Activated T-cell treated with anti-CD3 and anti-CD28 coated beads, Interleukin-2, amount 50 U/mL, for 72 hours (primary cell): ENCODE measurements at regions not wholly inside any gene's neighbourhood (a gene's known extent, or its start where the extent isn't known, plus 50 kb on each side); places are given as distances from the start of the nearest gene placed in this dataset.
A peak's percentile ranks its signal among the peaks of the same experiment; 100 is the strongest.

Experiments used
- ATAC-seq, 2 donors: fragments of 150-1000 bp; cut with Tn5 transposase; replicated peaks in 1 of 2; 2 replicates each; pipeline ENCODE4 v1.10.0; 2021; ENCODE audit warnings: moderate library complexity in 2 of 2, mild to moderate bottlenecking in 1 of 2
- DNase-seq, 2 donors: peaks; one replicate each; pipeline ENCODE4 v3.0.0; 2021 to 2022; ENCODE audit warnings: mixed read lengths in 1 of 2
- H3K27ac Mint-ChIP-seq: one replicate; pipeline ENCODE4 v1.8.0; 2022; ENCODE audit warnings: mild to moderate bottlenecking, moderate library complexity, mixed read lengths
- H3K27me3 Mint-ChIP-seq: one replicate; pipeline ENCODE4 v1.8.0; 2022; ENCODE audit warnings: low read depth, mixed read lengths
- H3K36me3 Mint-ChIP-seq, 2 donors: one replicate each; pipeline ENCODE4 v1.8.0; 2022; ENCODE audit warnings: mixed read lengths in 2 of 2, mild to moderate bottlenecking in 1 of 2; ENCODE audit not compliant: insufficient read depth in 2 of 2
- H3K4me1 Mint-ChIP-seq: one replicate; pipeline ENCODE4 v1.8.0; 2022; ENCODE audit warnings: low read depth, mixed read lengths
- H3K4me3 Mint-ChIP-seq, 2 donors: one replicate each; pipeline ENCODE4 v1.8.0; 2022; ENCODE audit warnings: mild to moderate bottlenecking in 2 of 2, mixed read lengths in 2 of 2, moderate library complexity in 2 of 2
- H3K9me3 Mint-ChIP-seq, 2 donors: one replicate each; pipeline ENCODE4 v1.8.0; 2022; ENCODE audit warnings: mixed read lengths in 2 of 2

DNA sequence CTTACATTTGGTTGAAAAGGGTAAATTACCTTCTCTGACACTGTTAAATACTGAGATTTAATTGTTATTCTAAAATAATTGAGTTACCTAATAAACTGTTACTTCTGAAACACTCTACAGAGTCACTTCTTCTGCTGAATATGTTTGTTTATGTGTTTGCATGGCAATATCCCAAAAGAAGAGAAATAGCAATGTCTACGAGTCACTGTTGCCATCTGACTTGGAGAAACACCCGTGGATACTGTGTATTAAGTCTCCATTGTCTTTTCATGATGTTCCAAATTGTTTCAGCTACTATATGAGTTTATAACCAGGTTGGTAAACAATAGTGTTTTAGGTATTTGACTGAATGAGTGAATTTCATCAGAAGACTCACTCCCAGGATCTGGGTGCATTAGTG, 754.2 kb upstream of the ID2 start:
- DNase-seq (no peak), ATAC-seq (no peak)
- no peak overlapping the region for H3K4me3 Mint-ChIP-seq
- no peak overlapping the region for H3K27ac Mint-ChIP-seq
- no peaks in the 10 kb centered on the region for H3K27me3 Mint-ChIP-seq
- peaks cover 17 to 27% of the 10 kb centered on the region in 2 donors for H3K36me3 Mint-ChIP-seq
- H3K9me3 Mint-ChIP-seq, result peaks cover 6 to 13% of the 10 kb centered on the region in 2 donors
- H3K4me1 Mint-ChIP-seq, result peaks cover 45% of the 10 kb centered on the region

DNA sequence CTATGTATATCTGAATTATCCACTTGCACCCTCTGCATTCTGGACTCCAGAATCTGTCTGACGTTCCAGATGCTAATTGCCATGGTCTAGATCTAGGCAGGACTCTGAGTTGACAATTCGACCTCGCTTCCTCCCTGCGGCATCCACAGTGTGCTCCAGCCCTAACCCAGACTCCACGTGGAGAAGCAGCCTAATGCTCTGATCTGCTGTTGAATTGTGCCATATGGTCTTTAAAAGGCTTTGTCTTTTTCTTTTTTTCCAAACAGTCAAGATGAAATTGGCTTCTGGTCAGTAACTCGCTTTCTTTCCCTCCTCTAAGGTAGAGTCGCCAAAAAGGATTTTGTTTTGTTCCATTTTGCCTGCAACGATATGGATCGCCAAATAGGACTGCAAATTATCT, 752.6 kb upstream of the ID2 start:
- Mint-ChIP-seq H3K27ac (no peak overlapping the region), H3K27me3 (no peaks in the 10 kb centered on the region), H3K36me3 (peaks cover 21 to 32% of the 10 kb centered on the region in 2 donors), H3K9me3 (peaks cover 13 to 18% of the 10 kb centered on the region in 2 donors), H3K4me1 (peaks cover 53% of the 10 kb centered on the region), H3K4me3 (no peak overlapping the region)
- no peak for ATAC-seq
- DNase-seq, result no peak

DNA sequence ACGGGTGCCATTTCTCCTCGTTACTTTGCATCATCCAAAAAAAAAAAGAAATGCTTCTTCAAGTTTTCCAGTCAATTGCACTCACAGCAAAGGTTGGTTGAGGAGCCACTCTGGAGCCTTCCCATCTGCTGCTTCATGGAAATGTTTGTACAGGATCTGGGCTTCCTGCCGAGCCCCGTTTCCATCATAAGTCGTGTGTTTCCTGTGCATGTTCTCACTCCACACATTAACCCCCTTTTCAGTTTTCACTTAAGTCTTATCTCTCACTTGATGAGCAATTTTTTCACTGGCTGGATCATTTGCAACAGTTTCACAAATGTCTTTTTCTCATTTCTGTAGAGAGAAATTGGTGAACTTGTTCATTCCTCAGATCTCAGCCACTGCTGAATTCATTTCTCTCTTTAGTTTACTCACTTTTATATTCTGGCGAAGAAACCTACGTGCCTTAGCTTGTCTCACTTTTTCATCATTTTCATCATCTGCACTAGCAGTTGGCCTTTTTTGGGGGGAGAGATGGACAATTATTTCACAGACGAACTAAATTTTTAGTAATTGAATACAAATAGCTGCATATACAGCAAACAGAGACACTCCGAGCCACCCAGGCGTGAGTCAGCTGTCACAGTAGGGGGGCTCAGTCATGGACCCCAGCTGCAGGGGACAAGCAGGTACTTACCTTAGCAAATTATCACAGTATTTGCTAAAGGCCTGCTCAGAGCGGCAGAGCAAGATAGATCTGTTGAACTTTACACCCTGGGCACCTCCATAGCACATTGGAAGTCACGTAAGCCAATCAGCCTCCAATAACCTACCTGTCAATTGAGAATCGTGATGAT, 750.8 kb upstream of the ID2 start:
- H3K27ac Mint-ChIP-seq, result peak overlapping the region; percentile 92
- peak overlapping the region; percentile 38 to 64 for H3K4me3 Mint-ChIP-seq
- peaks cover 27 to 40% of the 10 kb centered on the region in 2 donors for H3K36me3 Mint-ChIP-seq
- DNase-seq (peak; percentile 44 to 46), ATAC-seq (peak; percentile 82 to 87)
- H3K27me3 Mint-ChIP-seq, result no peaks in the 10 kb centered on the region
- H3K4me1 Mint-ChIP-seq, result peaks cover 53% of the 10 kb centered on the region
- peaks cover 16 to 20% of the 10 kb centered on the region in 2 donors for H3K9me3 Mint-ChIP-seq

DNA sequence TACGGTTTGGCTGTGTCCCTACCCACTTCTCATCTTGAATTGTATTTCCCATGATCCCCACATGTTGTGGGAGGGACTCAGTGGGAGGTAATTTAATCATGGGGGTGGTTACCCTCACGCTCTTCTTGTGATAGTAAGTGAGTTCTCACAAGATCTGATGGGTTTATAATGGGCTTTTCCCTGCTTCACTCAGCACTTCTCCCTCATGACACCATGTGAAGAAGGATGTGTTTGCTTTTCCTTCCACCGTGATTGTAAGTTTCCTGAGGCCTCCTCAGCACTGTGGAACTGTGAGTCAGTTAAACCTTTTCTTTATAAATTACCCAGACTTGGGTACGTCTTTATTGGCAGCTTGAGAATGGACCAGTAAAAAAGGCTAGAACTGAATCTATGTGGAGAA, 750.0 kb upstream of the ID2 start:
- H3K4me1 Mint-ChIP-seq, result peaks cover 53% of the 10 kb centered on the region
- peaks cover 5% of the 10 kb centered on the region for H3K27me3 Mint-ChIP-seq
- H3K9me3 Mint-ChIP-seq, result peaks cover 16 to 20% of the 10 kb centered on the region in 2 donors
- peaks cover 27 to 40% of the 10 kb centered on the region in 2 donors for H3K36me3 Mint-ChIP-seq
- ATAC-seq (peak in 1 of 2 donors; percentile 20), DNase-seq (peak in 1 of 2 donors; percentile 19)
- H3K4me3 Mint-ChIP-seq, result peak overlapping the region; percentile 37 to 44
- H3K27ac Mint-ChIP-seq, result peak overlapping the region; percentile 92

DNA sequence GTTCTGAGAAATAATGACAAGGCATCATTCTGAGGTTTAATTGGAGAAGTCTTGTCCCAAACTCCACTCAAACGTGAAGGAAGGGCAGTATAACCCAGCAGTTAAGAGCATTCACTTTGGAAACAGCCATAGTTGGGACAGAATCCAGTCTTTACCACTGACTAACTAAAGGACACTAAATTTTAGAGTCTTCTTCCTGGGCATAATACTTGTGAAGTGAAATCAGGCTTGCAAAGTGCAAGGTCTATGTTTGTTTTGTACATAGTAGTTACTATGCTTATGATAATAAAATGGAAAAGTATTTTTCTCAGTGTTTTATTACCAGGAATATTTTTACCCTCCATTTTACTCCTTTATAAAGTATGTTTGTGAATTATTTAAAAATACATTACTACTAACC, 748.2 kb upstream of the ID2 start:
- Mint-ChIP-seq H3K27ac (peak overlapping the region; percentile 24), H3K9me3 (peaks cover 19 to 20% of the 10 kb centered on the region in 2 donors), H3K36me3 (peaks cover 28 to 43% of the 10 kb centered on the region in 2 donors), H3K4me3 (peak overlapping the region in 1 of 2 donors; percentile 58), H3K4me1 (peaks cover 54% of the 10 kb centered on the region), H3K27me3 (peaks cover 5% of the 10 kb centered on the region)
- ATAC-seq (no peak), DNase-seq (no peak)

DNA sequence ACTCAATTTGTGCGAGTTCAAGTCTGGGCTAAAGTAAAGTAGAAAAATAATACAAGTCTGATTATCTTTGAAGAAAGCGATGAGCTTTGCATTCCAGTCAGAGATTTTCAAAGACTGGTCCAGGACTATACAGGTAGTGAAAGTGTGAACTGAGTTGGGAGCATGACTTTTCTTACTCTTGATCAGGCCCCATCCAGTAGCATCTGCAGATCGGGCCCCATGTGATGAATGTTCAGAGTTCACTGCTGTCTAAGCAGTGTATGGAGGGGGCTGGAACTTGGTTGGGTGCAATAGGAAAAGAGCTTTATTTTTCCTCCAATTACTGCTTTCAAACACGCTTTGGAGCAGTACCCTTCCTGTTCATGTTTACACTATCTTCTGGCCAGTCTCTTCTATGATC, 747.4 kb upstream of the ID2 start:
- Mint-ChIP-seq H3K4me1 (peaks cover 53% of the 10 kb centered on the region), H3K27ac (no peak overlapping the region), H3K9me3 (peaks cover 21 to 22% of the 10 kb centered on the region in 2 donors), H3K4me3 (no peak overlapping the region), H3K27me3 (peaks cover 5% of the 10 kb centered on the region), H3K36me3 (peaks cover 28 to 40% of the 10 kb centered on the region in 2 donors)
- no peak for ATAC-seq
- DNase-seq, result no peak

DNA sequence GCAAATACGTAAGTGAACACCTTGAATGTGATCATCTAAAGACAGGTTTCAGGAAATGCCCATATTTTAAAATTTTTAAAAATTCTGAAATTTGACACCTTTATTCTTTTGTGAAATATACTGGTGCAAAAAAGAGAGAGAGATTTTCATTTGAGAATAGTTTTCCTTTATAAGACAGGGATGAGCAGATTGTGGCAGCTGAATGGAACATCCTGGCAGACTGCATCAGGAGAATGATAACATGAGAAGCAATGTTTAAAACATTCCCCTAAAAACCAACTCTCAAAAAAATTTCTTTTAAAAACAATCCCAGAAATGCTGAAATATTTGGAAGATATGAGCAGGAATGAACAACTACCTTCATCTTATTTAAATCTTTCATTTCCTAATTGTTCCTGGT, 744.8 kb upstream of the ID2 start:
- H3K4me3 Mint-ChIP-seq, result no peak overlapping the region
- no peak overlapping the region for H3K27ac Mint-ChIP-seq
- peaks cover 23 to 38% of the 10 kb centered on the region in 2 donors for H3K36me3 Mint-ChIP-seq
- no peak for DNase-seq
- H3K9me3 Mint-ChIP-seq, result peaks cover 17 to 21% of the 10 kb centered on the region in 2 donors
- no peak for ATAC-seq
- peaks cover 52% of the 10 kb centered on the region for H3K4me1 Mint-ChIP-seq
- H3K27me3 Mint-ChIP-seq, result peaks cover 5% of the 10 kb centered on the region

DNA sequence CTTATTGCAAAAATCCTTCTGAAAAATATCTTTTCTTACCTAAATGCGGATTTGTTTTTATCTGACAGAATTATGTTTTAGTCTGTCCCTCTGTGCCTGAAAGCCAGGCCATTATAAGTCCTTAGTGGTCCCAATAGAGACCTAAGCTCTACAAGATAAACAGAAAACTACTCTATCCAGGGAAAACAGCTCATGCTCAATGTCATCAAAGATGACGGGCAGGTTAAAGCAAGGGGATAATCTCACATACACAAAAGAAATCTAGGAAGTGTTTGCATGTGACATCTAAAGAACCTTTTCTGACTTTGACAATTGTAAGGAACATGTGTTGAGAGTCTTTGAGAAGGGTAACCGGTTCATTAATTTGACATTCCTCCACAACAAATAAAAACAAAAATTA, 741.1 kb upstream of the ID2 start:
- no peak overlapping the region for H3K27ac Mint-ChIP-seq
- ATAC-seq (no peak), DNase-seq (no peak)
- H3K36me3 Mint-ChIP-seq, result peaks cover 8 to 16% of the 10 kb centered on the region in 2 donors
- H3K4me3 Mint-ChIP-seq, result no peak overlapping the region
- peaks cover 38% of the 10 kb centered on the region for H3K4me1 Mint-ChIP-seq
- peaks cover 5% of the 10 kb centered on the region for H3K27me3 Mint-ChIP-seq
- peaks cover 7 to 8% of the 10 kb centered on the region in 2 donors for H3K9me3 Mint-ChIP-seq

DNA sequence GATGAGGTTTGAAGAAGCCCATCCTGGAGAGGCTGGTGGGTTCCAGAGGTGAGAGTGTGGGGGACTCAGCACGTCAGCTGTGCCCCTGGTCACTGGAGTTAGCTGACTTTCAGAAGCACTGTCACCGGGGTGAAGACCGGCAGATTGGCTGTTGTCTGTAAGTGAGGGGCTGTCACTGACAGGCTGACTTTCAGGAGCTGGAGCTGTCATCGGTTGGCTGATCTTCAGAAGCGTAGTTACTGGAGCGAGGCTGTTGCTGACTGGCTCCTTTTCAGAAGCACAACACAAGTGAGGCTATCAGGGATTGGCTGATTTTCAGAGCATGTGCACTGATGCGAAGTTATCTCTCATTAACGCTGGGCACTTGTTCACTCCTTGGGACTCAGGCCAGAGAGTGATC, 738.4 kb upstream of the ID2 start:
- peaks cover 8 to 16% of the 10 kb centered on the region in 2 donors for H3K36me3 Mint-ChIP-seq
- H3K4me3 Mint-ChIP-seq, result no peak overlapping the region
- ATAC-seq, result no peak
- peaks cover 5 to 6% of the 10 kb centered on the region in 2 donors for H3K9me3 Mint-ChIP-seq
- H3K4me1 Mint-ChIP-seq, result peaks cover 29% of the 10 kb centered on the region
- no peak overlapping the region for H3K27ac Mint-ChIP-seq
- DNase-seq, result no peak
- no peaks in the 10 kb centered on the region for H3K27me3 Mint-ChIP-seq

DNA sequence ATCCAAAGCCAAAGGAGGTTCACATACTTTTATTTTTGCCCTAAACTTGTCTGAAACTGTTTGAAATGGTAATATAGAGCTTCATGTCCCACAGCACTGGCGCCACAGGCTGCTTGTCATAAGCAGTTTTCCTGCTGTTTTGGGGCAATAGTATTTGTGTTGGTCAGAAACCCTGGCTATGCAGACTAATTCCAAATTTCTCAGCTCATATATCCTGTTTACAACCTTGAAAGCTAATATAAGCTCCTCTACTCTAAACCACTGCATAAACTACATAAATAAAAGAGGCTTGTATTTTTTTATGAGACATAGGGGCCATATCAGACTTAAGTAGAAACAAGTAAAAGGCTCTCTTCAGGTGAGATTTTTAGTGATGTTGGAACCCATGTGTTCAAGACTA, 736.8 kb upstream of the ID2 start:
- H3K4me1 Mint-ChIP-seq, result peaks cover 16% of the 10 kb centered on the region
- ATAC-seq (no peak), DNase-seq (no peak)
- no peak overlapping the region for H3K27ac Mint-ChIP-seq
- H3K9me3 Mint-ChIP-seq, result no peaks in the 10 kb centered on the region
- H3K36me3 Mint-ChIP-seq, result peaks cover 0 to 8% of the 10 kb centered on the region in 2 donors
- no peaks in the 10 kb centered on the region for H3K27me3 Mint-ChIP-seq
- H3K4me3 Mint-ChIP-seq, result no peak overlapping the region

DNA sequence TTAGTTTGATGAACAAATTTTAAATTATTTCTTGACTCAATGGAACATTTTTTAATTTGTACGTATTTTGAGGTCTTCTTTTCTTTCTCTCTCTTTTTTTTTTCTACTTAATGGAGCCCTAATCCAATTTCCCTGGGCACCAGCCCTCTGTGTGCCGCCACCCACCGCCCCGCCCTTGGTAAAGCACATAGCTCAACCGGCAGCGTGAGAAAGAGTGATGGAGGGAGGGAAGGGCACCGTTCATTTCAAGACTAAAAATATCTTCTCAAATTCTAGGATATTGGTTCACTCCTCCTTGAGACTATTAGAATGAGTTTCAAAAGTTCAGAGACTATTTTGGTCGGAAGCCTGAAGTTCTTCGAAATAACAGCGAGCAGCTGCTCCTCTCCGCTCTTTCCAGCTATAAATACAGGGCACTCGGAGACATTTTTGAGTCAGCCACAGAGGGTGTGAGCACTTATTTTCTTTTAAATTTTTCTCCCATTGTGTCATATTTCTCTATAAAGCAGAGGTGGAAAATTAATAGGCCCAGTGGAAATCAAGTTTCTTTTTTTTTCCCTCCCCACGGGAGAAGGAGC, 731.7 kb upstream of the ID2 start:
- ATAC-seq (no peak), DNase-seq (no peak)
- Mint-ChIP-seq H3K36me3 (no peaks in the 10 kb centered on the region), H3K27ac (no peak overlapping the region), H3K4me3 (no peak overlapping the region), H3K27me3 (no peaks in the 10 kb centered on the region), H3K4me1 (no peaks in the 10 kb centered on the region), H3K9me3 (no peaks in the 10 kb centered on the region)

DNA sequence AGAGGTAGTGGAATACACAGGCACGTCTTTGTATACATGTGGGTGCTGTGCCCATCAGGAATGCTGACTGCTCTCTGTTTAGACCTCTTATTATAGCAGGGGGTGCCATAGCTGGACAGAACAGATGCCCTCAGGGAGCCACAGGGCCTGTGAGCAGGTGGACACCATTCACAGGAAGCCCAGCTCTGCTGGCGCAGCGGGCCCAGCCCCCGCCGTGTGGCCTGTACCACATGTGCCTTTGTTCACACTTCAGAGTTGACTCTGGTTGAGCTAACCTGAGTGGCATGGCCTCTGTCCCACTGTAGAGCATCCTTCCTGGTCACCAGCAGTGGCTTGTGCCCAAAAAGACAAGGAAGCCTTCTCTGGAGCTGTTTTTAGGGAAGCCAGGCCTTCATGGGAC, 730.9 kb upstream of the ID2 start:
- ATAC-seq (no peak), DNase-seq (no peak)
- Mint-ChIP-seq H3K36me3 (no peaks in the 10 kb centered on the region), H3K4me1 (no peaks in the 10 kb centered on the region), H3K9me3 (no peaks in the 10 kb centered on the region), H3K4me3 (no peak overlapping the region), H3K27ac (no peak overlapping the region), H3K27me3 (peaks cover 5% of the 10 kb centered on the region)

DNA sequence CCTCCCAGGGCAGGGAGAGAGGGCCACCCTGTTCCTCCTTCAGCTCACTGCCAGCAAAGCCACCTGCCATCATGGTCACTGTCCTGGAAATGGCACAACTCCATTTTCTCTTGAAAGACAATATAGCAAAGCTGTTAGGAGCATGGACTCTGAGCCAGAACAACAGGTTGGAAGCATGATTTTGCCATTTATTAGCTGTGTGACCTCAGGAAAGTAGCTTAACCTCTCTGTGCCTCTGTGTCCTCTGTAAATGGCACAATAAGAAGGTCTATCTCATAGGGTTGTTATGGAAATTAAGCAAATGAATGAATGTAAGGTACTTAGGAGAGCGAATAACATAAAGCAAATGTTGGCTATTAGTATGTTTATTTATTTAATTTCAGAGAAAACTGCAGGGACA, 730.4 kb upstream of the ID2 start:
- H3K9me3 Mint-ChIP-seq, result no peaks in the 10 kb centered on the region
- H3K27ac Mint-ChIP-seq, result no peak overlapping the region
- no peaks in the 10 kb centered on the region for H3K4me1 Mint-ChIP-seq

More for the DNA sequence above, 730.4 kb upstream of the ID2 start:
- ATAC-seq (no peak), DNase-seq (no peak)
- no peak overlapping the region for H3K4me3 Mint-ChIP-seq
- peaks cover 5% of the 10 kb centered on the region for H3K27me3 Mint-ChIP-seq
- H3K36me3 Mint-ChIP-seq, result no peaks in the 10 kb centered on the region
